ENCODE measurements at regions not wholly inside any gene's neighbourhood (a gene's known extent, or its start where the extent isn't known, plus 50 kb on each side); places are given as distances from the start of the nearest gene placed in this dataset. TPM values are rescaled to one million over a fixed set of nuclear protein-coding genes. Genes with fewer than 3 reads are reported as not detected.
A peak's percentile ranks its signal among the peaks of the same experiment; 100 is the strongest.

DNA sequence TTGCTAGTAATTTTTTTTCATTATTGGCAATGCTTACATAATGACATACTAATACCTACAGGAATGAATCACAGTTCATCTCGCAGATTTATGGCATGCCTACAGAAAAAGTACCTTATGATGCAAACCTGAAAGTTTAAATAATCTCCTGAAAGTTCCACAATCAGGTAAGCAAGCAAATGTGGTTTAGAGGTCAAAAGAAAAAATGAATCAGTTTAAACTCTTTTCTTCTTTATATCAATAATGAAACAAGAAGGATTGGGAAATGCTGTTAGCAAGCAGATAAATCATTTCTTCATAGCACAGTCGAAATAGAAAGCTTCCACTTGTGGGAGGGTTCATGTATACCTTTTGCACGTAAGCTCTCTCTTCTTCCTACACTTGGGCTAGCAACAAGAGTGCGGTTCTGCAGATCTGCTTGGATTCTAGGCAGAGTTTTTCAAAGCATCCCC, 53.7 kb upstream of the MTPN start:
- Histone ChIP-seq H3K4me1 (ENCODE audit: insufficient read depth) (peaks cover 23% of the 10 kb centered on the region), H3K9me2 (replicated peaks; ENCODE audit: insufficient read depth) (no peaks in the 10 kb centered on the region), H3K27ac (peak overlapping the region; percentile 75), H3K36me3 (replicated peaks; ENCODE audit: insufficient read depth, low read depth) (no peaks in the 10 kb centered on the region), H3K9me3 (ENCODE audit: low read depth) (no peaks in the 10 kb centered on the region), H4K20me1 (ENCODE audit: insufficient read depth, poor library complexity, severe bottlenecking) (no peaks in the 10 kb centered on the region), H2AFZ (no peak overlapping the region), H3K27me3 (no peaks in the 10 kb centered on the region), H3K4me3 (no peak overlapping the region), H3K79me2 (no peaks in the 10 kb centered on the region), H3K4me2 (no peak overlapping the region)
- 83% methylated on average over 4 of the region's 4 CpGs for WGBS (ENCODE audit: low lambda C conversion rate, missing lambda C conversion rate)
- TF ChIP-seq EZH2 (IDR thresholded peaks at IDR 0.05; ENCODE audit: borderline replicate concordance) = no peak
- TF ChIP-seq, protein P1, sequence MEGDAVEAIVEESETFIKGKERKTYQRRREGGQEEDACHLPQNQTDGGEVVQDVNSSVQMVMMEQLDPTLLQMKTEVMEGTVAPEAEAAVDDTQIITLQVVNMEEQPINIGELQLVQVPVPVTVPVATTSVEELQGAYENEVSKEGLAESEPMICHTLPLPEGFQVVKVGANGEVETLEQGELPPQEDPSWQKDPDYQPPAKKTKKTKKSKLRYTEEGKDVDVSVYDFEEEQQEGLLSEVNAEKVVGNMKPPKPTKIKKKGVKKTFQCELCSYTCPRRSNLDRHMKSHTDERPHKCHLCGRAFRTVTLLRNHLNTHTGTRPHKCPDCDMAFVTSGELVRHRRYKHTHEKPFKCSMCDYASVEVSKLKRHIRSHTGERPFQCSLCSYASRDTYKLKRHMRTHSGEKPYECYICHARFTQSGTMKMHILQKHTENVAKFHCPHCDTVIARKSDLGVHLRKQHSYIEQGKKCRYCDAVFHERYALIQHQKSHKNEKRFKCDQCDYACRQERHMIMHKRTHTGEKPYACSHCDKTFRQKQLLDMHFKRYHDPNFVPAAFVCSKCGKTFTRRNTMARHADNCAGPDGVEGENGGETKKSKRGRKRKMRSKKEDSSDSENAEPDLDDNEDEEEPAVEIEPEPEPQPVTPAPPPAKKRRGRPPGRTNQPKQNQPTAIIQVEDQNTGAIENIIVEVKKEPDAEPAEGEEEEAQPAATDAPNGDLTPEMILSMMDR (IDR thresholded peaks at IDR 0.05; ENCODE audit: poor library complexity) = no peak
- no peak for TF ChIP-seq EZH2phosphoT487 (IDR thresholded peaks at IDR 0.05; ENCODE audit: low read depth, severe bottlenecking, unreplicated experiment)
- no peak for DNase-seq (ENCODE audit: low spot score)

DNA sequence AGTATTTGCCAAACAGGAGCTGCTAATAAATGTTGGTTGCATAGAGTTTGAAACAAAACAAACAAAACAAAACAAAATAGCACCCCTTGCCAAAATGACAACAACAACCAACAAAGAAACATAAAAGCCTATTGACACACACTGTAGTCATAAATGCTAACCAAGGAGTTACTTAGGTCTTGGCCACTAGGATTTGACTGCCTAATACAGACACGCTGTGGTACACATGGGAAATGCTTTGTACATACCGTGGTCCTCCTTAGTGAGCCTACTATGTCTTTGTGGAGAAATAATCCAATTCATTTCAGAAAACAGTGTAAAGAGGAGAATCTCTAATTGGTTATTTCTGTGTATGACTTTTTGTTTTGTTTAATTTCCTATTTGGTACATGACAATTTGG, 53.2 kb upstream of the MTPN start:
- H3K4me1 ChIP-seq (ENCODE audit: insufficient read depth) = peaks cover 21% of the 10 kb centered on the region
- H3K9me2 ChIP-seq (replicated peaks; ENCODE audit: insufficient read depth) = no peaks in the 10 kb centered on the region
- no peak overlapping the region for H2AFZ ChIP-seq
- DNase-seq (ENCODE audit: low spot score) = no peak
- H3K9me3 ChIP-seq (ENCODE audit: low read depth) = no peaks in the 10 kb centered on the region
- no peak overlapping the region for H3K4me3 ChIP-seq
- H3K4me2 ChIP-seq = no peak overlapping the region
- H3K79me2 ChIP-seq = no peaks in the 10 kb centered on the region
- H4K20me1 ChIP-seq (ENCODE audit: insufficient read depth, poor library complexity, severe bottlenecking) = no peaks in the 10 kb centered on the region
- 87% methylated on average over 2 of the region's 2 CpGs for WGBS (ENCODE audit: low lambda C conversion rate, missing lambda C conversion rate)
- no peaks in the 10 kb centered on the region for H3K27me3 ChIP-seq
- no peak overlapping the region for H3K27ac ChIP-seq
- TF ChIP-seq, protein P1 (IDR thresholded peaks at IDR 0.05; ENCODE audit: poor library complexity) = no peak
- TF ChIP-seq EZH2 (IDR thresholded peaks at IDR 0.05; ENCODE audit: borderline replicate concordance) (no peak), EZH2phosphoT487 (IDR thresholded peaks at IDR 0.05; ENCODE audit: low read depth, severe bottlenecking, unreplicated experiment) (no peak)
- H3K36me3 ChIP-seq (replicated peaks; ENCODE audit: insufficient read depth, low read depth) = no peaks in the 10 kb centered on the region

DNA sequence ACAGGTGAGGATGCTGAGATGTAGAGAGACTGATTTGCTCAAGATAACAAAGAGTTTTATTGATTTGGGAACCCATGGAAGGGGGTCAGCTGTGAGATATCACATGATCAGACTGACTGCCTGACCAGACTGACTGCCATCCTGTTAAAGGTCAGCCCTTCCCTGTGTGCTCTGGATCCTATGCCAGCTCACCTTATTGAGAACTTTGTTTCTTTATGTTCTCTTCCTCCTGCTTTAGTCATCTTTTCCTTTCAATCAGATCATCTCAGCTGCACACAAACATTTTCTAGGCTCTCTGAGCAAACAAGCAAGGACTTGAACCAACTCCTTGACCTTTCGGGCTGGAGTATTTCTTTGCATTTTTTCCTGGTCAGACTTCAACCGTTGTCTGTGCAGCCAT, 50.0 kb upstream of the MTPN start:
- no peak overlapping the region for H3K4me3 ChIP-seq
- WGBS (ENCODE audit: low lambda C conversion rate, missing lambda C conversion rate) = 87% methylated on average over 2 of the region's 2 CpGs
- no peak overlapping the region for H2AFZ ChIP-seq
- H3K9me2 ChIP-seq (replicated peaks; ENCODE audit: insufficient read depth) = no peaks in the 10 kb centered on the region
- H4K20me1 ChIP-seq (ENCODE audit: insufficient read depth, poor library complexity, severe bottlenecking) = no peaks in the 10 kb centered on the region
- H3K4me1 ChIP-seq (ENCODE audit: insufficient read depth) = no peaks in the 10 kb centered on the region
- no peaks in the 10 kb centered on the region for H3K27me3 ChIP-seq
- H3K27ac ChIP-seq = no peak overlapping the region
- H3K36me3 ChIP-seq (replicated peaks; ENCODE audit: insufficient read depth, low read depth) = no peaks in the 10 kb centered on the region
- DNase-seq (ENCODE audit: low spot score) = no peak
- H3K9me3 ChIP-seq (ENCODE audit: low read depth) = no peaks in the 10 kb centered on the region
- TF ChIP-seq EZH2 (IDR thresholded peaks at IDR 0.05; ENCODE audit: borderline replicate concordance) (no peak), EZH2phosphoT487 (IDR thresholded peaks at IDR 0.05; ENCODE audit: low read depth, severe bottlenecking, unreplicated experiment) (no peak)
- TF ChIP-seq, protein P1 (IDR thresholded peaks at IDR 0.05; ENCODE audit: poor library complexity) = no peak
- no peaks in the 10 kb centered on the region for H3K79me2 ChIP-seq
- no peak overlapping the region for H3K4me2 ChIP-seq

Small RNA genes in the stretch of these regions (small RNA-seq; reads per million reads assigned to genes)
- gene RF00019 = not detected
